Nucleus accumbens (tissue), 56 donors: ENCODE measurements at regions not wholly inside any gene's neighbourhood (a gene's known extent, or its start where the extent isn't known, plus 50 kb on each side); places are given as distances from the start of the nearest gene placed in this dataset.
"Not testable (repeated sequence)": the region's sequence is repeated elsewhere in the genome, so short reads cannot be mapped to it uniquely, and the experiment has no call there.

Source experiments
- DNase-seq, 56 donors: peaks; one replicate each; lab custom pipeline; 2025; lab: John Stamatoyannopoulos, UW

DNA sequence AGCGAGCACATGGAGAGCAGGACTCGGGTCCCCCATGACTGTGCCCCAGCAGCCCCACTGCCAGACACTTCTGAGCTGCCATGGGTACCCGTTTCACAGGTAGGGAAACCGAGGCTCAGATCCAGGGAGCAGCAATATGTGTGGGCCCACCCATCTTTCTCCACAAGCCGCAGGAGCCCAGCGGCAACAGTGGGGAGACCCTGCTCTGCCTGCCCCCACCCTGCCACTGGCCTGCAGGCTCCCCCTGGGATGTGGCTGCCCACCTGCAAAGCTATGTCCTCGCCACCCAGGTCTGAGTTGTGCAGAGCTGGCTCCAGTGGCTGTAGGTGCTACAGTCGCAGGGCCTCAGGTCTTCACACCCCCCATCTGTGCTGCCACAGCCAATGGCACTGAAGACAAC, 50.6 kb upstream of the C1QTNF9B start:
- DNase-seq, result no peak

- no peak for DNase-seq
Observed at GRCh38 chr13:23949200-23949599, 51.9 kb upstream of the C1QTNF9B start.

DNA sequence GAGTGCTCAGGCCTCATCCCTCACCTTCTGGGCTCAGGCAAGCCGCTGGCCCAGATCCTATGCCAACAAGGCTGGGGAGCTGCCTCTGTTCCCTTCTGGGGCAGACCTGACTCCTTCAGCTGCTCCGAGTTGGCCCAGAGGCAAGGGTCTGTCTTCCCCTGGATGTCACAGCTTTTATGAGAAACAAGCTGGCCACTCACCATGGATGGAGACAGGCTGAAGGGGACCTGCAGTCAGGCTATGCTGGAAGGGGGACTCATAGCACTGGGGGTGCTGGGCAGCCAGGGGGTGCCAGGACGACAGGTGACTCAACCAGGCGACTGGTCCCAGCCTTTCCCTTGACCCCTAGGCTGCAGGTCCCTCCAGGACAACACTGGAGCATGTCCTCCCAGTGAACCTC, 52.4 kb upstream of the C1QTNF9B start:
- DNase-seq, result no peak

DNA sequence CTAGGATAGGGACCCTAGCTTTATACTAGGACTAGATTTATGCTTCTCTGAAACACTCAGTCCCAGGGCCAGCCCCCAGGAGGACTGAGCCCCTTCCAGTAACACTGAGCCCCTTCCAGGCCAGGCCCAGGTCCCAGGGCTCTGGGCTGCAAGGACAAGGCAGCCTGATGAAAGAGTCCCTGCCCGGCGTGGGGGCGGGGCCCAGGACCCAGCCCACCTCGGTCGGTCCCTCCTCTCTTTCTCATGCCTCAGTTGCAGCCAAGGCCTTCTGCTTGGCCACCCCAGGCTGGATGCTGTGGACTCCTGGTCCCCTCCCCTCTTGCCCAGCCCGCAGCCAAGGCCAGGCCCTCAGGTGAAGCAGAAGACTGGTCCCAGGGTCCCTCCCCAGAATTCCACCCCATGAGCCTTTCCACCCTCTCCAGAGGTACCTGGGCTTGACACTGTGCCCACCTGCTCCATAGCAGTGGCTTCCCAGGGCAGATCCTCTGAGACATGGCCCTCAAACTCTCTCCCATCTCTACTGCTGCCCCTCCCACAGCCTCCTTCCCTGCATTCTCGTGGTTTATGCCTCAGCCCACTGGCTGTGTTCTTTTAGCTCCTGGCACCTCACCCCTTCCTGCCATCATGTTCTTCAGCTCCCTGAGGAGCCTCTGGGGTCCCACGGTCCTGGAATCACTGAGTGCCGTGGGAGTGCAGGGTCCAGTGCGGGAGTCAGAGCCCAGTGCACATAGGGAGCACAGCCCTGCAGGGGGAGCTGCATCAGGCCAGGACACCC, 53.6 kb upstream of the C1QTNF9B start:
- DNase-seq, result no peak

DNA sequence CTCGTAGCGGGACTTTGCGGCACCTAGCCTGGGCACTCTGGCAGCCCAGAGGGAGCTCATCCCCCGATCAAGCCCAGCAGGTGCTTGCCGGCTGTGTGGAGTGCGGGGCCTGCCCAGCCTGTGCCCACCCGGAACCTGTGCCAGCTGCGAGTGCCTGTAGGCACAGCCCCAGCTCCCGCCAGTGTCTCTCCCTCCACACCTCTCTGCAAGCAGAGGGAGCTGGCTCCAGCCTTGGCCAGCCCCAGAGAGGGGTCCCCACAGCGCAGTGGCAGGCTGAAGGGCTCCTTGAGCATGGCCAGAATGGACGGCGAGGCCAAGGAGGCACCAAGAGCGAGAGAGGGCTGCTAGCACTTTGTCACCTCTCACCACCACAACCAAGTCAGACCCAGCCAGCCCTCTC, 55.5 kb upstream of the C1QTNF9B start:
- no peak for DNase-seq

- DNase-seq, result no peak
Observed at GRCh38 chr13:23953860-23954512, 56.7 kb upstream of the C1QTNF9B start.

GRCh38 chr13:23955064-23955463, 57.8 kb upstream of the C1QTNF9B start:
- DNase-seq, result no peak

- DNase-seq, result no peak
Observed at GRCh38 chr13:23956106-23956505, 58.8 kb upstream of the C1QTNF9B start.

- no peak for DNase-seq
Observed at GRCh38 chr13:23957981-23958380, 60.7 kb upstream of the C1QTNF9B start.

- no peak for DNase-seq
Observed at GRCh38 chr13:23959231-23959862, 62.0 kb upstream of the C1QTNF9B start.

GRCh38 chr13:23960566-23961156, 63.4 kb upstream of the C1QTNF9B start:
- DNase-seq, result peak in 4 of 56 donors; percentile 16 to 31 (median 22)

DNA sequence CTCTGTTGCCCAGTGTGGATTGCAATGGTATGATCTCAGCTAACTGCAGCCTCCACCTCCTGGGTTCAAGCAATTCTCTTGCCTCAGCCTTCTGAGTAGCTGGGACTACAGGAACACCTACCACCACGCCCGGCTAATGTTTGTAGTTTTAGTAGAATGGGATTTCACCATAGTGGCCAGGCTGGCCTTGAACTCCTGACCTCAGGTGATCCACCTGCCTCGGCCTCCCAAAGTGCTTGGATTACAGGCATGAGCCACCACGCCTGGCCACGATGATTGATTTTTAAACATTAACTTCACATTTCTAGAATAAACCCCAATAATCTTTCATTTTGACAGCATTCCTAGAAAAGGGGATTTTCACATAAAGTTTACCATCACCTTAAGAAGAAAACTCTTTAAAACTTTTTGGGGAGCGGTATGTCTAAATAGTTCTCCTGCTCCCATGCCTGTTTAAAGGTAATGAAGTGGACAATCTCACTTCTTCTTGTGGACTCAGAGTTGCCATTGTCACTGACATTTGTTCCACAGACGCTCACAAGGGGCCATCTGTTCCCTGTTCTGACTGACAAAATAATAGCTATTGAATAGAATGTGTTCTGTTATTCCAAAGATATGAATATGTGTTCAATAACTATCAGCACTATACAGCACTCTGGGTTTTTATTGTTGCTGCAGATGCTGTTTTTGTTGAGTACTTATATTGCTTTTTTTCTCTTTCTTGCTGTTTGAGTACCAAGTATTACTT, 66.1 kb upstream of the C1QTNF9B start:
- DNase-seq, result no peak

GRCh38 chr13:23963947-23964346, 66.6 kb upstream of the C1QTNF9B start:
- no peak for DNase-seq

DNA sequence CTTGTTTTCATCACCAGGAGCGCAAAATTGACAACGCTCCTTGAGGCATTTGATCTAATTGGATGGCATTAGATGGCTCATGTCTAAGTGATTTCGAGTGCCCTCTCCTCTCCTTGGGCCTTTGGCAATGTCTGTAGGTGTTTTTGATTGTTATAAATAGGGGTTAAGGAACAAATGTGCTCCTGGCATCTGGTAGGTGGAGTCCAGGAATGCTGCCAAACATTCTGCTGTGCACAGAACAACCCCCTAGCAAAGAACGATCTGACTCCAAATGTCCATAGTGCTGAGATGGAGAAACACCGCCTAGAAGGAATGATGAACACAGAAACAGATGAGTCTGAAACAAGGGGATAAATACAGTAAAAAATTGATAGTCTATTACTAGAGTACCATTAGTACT, 68.0 kb upstream of the C1QTNF9B start:
- DNase-seq, result no peak

GRCh38 chr13:23966221-23966690, 69.0 kb upstream of the C1QTNF9B start:
- no peak for DNase-seq

DNA sequence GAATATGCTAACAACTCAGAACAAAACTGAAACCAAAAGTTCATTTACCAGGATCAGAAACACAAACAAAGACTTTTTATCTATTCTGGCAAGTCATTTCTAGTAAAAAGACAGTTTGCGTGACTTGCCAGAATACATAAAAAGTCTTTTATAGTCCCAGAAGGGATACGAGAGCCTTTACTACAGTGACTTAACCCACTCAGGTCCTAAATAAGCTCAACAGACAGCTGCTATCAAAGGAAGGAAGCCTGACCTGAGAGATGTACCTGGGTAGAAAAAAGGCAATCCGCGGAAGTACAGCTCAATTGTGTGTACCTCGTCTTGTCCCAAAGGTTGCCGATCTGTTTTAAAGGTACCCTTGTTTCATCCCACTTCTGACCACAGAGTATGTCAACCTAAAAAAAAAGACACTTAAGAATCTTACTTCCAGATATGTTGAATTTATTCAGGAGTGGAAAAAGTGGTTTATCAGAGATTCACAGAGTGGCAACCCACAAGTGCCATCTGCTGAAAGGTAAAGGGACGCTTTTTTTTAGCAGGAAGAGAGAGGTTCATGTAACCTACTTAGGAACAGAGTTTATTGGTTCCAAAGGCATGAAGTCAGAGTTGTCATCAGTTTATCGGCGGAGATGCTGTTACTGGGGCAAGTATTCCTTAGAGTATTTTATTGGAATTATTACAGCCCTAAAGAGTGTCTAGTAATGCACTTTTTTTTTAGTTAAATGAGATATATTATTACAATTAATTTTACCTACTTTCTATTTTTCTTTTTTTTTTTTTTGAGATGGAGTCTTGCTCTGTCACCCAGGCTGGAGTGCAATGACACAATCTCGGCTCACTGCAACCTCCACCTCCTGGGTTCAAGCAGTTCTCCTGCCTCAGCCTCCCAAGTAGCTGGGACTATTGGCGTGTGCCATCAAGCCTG, 69.7 kb upstream of the C1QTNF9B start:
- no peak for DNase-seq

- not testable (repeated sequence) for DNase-seq
Observed at GRCh38 chr13:23967792-23968191, 70.5 kb upstream of the C1QTNF9B start.

DNA sequence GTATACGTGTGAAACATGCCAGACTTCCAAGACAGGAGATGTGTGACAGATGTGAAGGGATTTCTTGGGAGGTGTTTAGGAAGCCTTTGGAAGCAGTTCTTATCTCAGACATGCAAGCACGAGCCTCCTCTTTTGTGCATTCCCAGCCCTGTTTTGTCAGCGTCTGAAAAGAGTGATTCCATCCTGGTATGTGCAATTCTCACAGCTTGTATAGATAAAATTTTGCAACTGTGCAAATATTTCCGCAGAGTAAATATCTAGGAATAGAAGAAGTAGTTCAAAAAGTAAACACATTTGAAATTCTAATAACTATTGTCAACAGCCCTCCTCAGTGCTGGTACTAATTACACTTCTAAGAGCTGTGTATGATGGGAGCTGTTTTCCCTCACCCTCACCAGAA, 72.3 kb upstream of the C1QTNF9B start:
- no peak for DNase-seq
